GM15510 (cell line): ENCODE measurements at regions not wholly inside any gene's neighbourhood (a gene's known extent, or its start where the extent isn't known, plus 50 kb on each side); places are given as distances from the start of the nearest gene placed in this dataset.

Source experiments
- POLR2A ChIP-seq: IDR thresholded peaks from 3 replicates; pipeline ENCODE4 v1.6.1; 2011; ENCODE audit warnings: borderline replicate concordance; ENCODE audit not compliant: insufficient read length; ENCODE audit errors: extremely low read depth

DNA sequence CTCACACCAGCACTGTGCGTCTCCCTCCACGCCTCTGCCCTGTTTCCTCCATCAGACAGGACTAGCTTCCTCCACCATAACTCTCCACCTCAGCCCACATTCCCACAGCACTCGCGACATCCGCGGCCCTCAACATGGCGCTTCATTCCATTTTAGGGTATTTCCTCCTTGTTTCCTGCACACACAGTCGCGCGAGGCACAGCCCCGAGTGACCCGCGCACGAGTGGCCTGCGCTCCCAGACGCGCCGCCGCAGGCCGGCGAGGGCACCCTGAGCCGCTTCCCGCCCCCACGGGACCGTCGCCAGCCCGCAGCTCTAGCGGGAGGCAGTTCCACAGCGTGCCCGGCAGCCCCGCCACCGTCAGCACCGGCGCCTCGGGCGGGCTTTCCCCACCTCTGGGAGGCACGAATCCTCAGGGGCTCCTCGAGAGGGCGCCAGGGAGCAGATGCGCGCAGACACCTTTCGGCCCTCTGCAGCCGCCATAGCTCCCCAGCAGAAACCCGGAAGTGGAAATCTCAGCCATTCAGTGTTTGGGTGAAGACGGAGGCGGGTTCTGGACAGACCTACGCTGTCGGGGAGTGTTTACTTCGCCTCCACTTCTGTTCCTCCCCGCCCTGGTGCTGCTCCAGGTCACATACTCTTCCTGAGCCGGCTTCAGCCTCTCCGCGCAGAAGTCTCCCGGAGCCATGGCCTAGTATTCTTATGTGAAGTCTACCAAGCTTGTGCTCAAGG lies 136.6 kb downstream of the FOXD4L6 start:
- peak; percentile 82 for TF ChIP-seq POLR2A

DNA sequence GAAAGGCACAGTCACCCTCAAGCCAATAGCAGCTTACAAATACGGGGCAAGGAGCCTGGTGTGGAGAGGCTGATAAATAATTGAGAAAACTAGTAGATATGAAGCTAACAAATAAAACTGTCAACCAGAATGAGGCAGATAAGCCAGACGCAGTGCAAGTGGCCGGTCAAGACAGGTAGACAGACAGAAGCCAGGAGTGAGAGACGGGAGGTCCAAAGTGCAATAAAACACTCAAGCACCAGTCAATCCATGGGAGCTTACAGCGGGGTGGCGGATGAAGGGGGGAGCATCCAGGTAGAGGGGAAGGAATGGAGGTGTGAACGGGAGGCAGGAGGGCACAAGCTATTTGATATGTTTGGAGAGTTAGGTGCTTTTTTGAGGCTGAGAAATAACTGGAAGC lies 193.1 kb downstream of the FOXD4L6 start:
- no peak for TF ChIP-seq POLR2A

DNA sequence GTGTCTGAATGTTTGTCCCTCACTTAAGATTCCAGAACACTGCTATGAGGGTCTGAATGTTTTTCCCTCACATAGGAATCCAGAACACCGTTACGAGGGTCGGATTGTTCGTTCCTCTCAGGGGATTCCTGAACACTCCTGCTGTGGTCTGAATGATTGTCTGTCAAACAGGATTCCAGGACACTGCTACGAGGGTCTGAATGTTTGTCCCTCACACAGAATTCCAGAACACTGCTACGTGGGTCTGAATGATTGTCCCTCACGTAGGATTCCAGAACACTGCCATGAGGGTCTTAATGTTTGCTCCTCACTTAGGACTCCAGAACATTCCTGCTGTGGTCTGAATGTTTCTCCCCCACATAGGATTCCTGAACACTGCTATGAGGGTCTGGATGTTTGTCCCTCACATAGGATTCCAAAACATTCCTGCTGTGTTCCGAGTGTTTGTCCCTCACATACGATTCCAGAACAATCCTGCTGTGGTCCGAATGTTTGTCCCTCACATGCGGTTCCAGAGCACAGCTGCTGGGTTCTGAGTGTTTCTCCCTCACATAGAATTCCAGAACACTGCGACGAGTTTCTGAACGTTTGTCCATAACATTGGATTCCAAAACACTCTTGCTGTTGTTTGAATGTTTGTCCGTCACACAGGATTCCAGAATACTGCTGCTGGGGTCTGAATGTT lies 199.5 kb downstream of the FOXD4L6 start:
- TF ChIP-seq POLR2A = no peak

DNA sequence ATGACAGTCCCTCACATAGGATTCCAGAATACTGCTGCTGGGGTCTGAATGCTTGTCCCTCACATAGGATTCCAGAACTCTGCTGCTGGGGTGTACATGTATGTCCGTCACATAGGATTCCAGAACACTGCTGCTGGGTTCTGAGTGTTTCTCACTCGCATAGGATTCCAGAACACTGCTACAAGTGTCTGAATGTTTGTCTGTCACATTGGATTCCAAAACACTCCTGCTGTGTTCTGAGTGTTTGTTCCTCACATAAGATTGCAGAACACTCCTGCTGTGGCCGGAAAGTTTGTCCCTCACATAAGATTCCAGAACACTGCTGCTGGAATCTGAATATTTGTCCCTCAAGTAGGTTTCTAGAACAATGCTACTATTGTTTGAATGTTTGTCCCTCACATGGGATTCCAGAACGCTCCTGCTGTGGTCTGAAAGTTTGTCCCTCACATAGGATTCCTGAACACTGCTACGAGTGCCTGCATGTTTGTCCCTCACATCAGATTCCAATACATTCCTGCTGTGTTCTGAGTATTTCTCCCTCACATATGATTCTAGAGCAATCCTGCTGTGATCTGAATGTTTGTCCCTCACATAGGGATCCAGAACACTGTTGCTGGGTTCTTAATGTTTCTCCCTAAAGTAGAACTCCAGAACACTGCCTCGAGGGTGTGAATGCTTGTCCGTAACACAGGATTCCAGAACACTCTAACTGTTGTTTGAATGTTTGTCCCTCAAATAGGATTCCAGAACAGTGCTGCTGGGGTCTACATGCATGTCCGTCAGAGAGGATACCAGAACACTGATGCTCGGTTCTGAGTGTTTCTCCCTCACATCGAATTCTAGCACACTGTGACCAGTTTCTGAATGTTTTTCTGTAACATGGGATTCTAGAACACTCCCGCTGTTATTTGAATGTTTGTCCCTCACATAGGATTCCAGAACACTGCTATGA lies 200.4 kb downstream of the FOXD4L6 start:
- TF ChIP-seq POLR2A = no peak

- TF ChIP-seq POLR2A = no peak
These were observed 201.2 kb downstream of the FOXD4L6 start for GRCh38 chr9:40927260-40927631.

GRCh38 chr9:40926404-40927259 lies 201.8 kb downstream of the FOXD4L6 start:
- TF ChIP-seq POLR2A = no peak

- TF ChIP-seq POLR2A = no peak
These were observed 203.3 kb downstream of the FOXD4L6 start for GRCh38 chr9:40925149-40925548.

- no peak for TF ChIP-seq POLR2A
These were observed 213.5 kb downstream of the FOXD4L6 start for GRCh38 chr9:40914772-40915659.

DNA sequence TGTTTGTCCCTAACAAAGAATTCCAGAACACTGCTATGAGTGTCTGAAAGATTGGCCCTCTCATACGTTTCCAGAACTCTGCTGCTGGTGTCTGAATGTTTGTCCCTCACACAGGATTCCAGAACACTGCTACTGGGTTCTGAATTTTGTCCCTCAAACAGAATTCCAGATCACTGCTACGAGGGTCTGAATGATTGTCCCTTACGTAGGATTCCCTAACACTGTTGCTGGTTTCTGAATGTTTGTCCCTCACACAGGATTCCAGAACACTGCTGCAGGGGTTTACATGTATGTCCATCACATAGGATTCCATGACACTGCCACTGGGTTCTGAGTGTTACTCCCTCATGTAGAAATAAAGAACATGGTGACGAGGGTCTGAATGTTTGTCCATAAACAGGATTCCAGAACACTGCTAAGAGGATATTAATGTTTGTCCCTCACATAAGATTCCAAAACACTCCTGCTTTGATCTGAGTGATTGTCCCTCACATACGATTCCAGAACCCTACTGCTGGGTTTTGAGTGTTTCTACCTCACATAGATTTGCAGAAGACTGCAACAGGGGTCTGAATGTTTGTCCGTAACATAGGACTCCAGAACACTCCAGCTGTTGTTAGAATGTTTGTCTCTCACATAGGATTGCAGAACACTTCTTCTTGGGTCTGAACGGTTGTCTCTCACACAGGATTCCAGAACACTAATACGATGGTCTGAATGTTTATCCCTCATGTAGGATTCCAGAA lies 214.4 kb downstream of the FOXD4L6 start:
- no peak for TF ChIP-seq POLR2A

GRCh38 chr9:40913096-40913719 lies 215.3 kb downstream of the FOXD4L6 start:
- TF ChIP-seq POLR2A = no peak

DNA sequence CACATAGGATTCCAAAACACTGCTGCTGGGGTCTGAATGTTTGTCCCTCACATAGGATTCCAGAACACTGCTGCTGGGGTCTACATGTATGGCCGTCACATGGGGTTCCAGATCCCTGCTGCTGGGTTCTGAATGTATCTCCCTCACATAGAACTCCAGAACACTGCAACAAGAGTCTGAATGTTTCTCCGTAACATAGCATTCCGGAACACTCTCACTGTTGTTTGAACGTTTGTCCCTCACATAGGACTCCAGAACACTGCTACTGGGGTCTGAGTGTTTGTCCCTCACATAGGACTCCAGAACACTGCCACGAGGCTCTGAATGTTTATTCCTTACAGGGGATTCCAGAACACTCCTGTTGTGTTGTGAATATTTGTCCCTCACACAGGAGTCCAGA lies 216.8 kb downstream of the FOXD4L6 start:
- TF ChIP-seq POLR2A = no peak

- TF ChIP-seq POLR2A = no peak
These were observed 218.7 kb downstream of the FOXD4L6 start for GRCh38 chr9:40909821-40910220.

DNA sequence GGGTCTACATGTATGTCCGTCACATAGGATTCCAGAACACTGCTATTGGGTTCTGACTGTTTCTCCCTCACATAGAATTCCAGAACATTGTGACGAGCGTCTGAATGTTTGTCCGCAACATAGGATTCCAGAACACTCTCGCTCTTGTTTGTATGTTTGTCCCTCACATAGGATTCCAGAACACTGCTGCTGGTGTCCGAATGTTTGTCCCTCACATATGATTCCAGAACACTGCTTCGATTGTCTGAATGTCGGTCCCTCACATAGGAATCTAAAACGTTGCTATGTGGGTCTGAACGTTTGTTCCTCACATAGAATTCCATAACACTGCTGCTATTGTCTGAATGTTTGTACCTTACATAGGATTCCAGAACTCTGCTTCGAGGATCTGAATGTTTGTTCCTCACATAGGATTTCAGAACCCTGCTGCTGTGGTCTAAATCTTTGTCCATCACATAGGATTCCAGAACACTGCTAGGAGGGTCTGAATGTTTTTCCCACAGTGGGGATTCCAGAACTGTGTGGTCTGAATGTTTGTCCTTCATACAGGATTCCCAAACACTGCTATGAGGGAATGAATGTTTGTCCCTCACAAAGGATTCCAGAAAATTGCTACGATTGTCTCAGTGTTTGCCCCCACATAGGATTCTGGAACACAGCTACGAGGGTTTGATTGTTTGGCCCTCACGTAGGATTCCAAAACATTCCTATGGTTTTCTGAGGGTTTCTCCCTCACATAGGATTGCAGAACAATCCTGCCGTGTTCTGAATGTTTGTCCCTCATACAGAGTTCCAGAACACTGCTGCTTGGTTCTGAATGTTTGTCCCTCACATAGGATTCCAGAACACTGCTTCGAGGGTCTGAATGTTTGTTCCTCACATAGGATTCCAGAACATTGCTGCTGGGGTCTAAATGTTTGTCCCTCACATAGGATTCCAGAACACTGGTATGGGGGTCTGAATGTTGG lies 220.5 kb downstream of the FOXD4L6 start:
- no peak for TF ChIP-seq POLR2A
